ENCODE measurements at regions not wholly inside any gene's neighbourhood (a gene's known extent, or its start where the extent isn't known, plus 50 kb on each side); places are given as distances from the start of the nearest gene placed in this dataset.
"Not testable (repeated sequence)": the region's sequence is repeated elsewhere in the genome, so short reads cannot be mapped to it uniquely, and the experiment has no call there.

DNA sequence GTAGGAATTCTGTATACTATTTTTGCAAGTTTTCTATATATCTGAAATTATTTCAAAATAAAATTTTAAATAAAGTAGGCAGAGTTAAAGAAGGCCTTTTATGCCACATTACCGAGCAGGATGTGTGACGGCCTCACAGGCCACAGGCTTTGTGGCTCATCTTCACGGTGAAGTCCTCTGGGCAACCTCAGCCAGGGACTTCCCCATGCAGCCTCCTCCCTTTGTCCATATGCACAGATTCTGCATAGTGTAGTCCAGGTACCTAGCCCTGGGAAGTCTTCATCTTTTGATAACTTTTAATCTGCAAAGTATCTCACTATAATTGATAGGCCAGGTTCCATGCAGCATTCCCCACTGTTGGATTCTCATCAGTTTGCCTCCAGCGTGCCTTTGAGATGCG lies 62.8 kb downstream of the ARHGAP11B start:
- not testable (repeated sequence) for H3K27ac Mint-ChIP-seq; H3K36me3 Mint-ChIP-seq; H3K9me3 Mint-ChIP-seq; H3K27me3 Mint-ChIP-seq; DNase-seq (ENCODE audit: low spot score); ATAC-seq; H3K4me1 Mint-ChIP-seq (ENCODE audit: low read depth in 2 of 2); H3K4me3 Mint-ChIP-seq

DNA sequence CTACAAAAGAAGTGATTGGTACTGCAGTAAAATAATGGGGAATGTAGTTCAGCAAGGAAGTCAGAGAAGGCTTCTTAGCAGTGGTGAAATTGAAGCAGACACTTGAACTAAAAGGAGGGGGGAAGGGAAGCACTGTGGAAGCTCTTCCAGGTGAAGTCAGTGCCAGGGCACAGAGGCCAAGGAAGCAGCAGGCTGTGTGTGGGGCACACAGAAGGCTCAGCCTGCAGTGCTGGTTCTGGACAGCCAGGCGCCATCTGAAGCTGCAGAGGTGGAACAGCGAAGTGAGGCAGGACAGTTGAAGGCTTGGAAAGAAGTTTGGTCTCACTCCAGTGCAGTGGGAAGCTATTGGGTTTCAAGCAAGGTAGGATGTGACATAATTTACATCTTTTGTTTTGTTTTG lies 64.2 kb downstream of the ARHGAP11B start:
- H3K4me3 Mint-ChIP-seq: not testable (repeated sequence)

DNA sequence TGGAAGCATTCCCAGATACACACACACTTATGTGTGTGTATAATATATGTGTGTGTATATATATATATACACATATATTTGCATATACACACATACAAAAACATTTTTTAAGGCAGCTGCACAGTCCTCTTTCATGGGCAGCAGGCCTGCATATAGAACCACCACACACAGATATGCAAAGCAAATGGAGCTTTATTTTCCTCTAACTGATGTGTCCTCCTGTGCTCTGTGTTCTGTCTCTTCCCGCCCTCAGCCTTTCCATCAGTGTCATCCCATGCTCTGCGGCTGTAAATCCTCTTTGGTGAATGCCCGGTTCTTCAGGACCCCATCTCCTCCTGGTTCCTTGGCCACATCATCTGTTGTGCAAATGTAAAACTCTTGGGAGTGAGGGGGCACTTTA lies 69.9 kb downstream of the ARHGAP11B start:
- H3K4me3 Mint-ChIP-seq; ATAC-seq; H3K27me3 Mint-ChIP-seq; H3K4me1 Mint-ChIP-seq (ENCODE audit: low read depth in 2 of 2); DNase-seq (ENCODE audit: low spot score); H3K9me3 Mint-ChIP-seq; H3K36me3 Mint-ChIP-seq; H3K27ac Mint-ChIP-seq: not testable (repeated sequence)

More for the DNA sequence above, 64.2 kb downstream of the ARHGAP11B start:
- H3K27ac Mint-ChIP-seq; H3K4me1 Mint-ChIP-seq (ENCODE audit: low read depth in 2 of 2); H3K9me3 Mint-ChIP-seq; H3K36me3 Mint-ChIP-seq; DNase-seq (ENCODE audit: low spot score); H3K27me3 Mint-ChIP-seq: not testable (repeated sequence)
- peak in 1 of 2 donors; percentile 61 for ATAC-seq

DNA sequence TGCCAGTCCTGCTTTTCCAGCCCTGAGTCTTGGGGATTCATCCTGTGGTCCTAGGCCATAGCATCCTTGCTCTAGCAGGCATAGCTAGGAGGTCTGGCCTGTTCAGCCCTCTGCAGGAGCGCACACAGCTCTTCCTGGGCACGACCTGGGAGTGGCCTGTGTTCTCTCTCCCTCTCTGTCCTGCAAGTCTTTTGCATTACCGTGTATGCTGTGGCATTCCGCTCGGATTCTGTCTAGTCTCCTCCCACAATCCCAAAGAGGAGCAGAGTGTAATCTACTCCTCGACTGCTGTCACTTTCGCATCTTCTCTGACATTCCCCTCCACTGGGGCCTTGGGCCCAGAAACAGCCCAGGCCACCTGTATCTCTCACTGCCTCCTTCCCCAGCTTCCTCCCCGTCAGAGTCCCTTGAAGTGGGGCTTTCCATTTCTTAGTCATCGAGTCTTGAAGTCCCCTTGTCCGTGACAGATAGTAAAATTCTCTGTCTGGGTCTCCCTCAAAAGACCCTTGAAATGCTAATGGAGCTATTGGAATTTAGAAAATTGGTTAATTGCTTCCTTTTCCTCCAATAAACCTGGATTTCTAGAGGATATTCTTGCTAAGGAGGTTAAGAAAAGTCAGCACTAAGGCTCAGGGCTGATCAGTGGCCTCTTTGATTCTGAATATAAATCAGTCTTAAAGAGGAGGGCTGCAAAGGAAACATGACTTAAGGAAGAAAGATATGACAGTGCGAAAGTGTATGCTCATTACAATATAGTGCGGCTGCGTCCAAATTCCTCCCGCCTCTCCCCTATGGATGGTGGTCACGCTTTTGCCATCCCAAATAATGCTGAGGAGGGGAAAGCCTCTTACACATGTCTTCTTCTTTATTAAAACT lies 70.7 kb downstream of the ARHGAP11B start:
- ATAC-seq: peak in 1 of 2 donors; percentile 74
- Mint-ChIP-seq H3K27ac (peak overlapping the region in 1 of 2 donors; percentile 82), H3K4me3 (peak overlapping the region; percentile 80)
- not testable (repeated sequence) for DNase-seq (ENCODE audit: low spot score); H3K36me3 Mint-ChIP-seq; H3K9me3 Mint-ChIP-seq; H3K27me3 Mint-ChIP-seq; H3K4me1 Mint-ChIP-seq (ENCODE audit: low read depth in 2 of 2)

DNA sequence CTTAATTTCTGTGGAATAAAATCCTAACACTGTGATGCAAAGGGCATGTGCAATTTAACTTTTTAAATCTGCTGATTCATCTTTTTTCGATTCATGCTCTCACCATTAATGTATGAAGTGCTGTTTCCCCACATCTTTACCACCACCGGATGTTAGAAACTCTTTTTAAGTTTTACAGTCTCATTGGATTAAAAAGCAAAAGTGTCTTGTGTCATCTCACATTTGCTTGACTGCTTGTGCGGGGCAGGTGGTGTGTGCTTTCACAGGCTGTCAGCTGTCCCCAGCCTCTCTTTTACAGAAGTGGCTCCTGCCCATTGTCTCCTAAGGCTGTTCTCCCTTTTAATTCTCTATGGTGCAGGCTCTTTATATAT lies 71.4 kb downstream of the ARHGAP11B start:
- H3K27ac Mint-ChIP-seq; DNase-seq (ENCODE audit: low spot score): not testable (repeated sequence)

GRCh38 chr15:30700006-30700597 lies 74.2 kb downstream of the ARHGAP11B start:
- not testable (repeated sequence) for H3K27me3 Mint-ChIP-seq; H3K9me3 Mint-ChIP-seq; H3K36me3 Mint-ChIP-seq; DNase-seq (ENCODE audit: low spot score); ATAC-seq; H3K4me1 Mint-ChIP-seq (ENCODE audit: low read depth in 2 of 2); H3K4me3 Mint-ChIP-seq; H3K27ac Mint-ChIP-seq

More for the DNA sequence above, 71.4 kb downstream of the ARHGAP11B start:
- H3K4me1 Mint-ChIP-seq (ENCODE audit: low read depth in 2 of 2); H3K36me3 Mint-ChIP-seq; H3K4me3 Mint-ChIP-seq; H3K27me3 Mint-ChIP-seq; H3K9me3 Mint-ChIP-seq: not testable (repeated sequence)
- peak in 1 of 2 donors; percentile 83 for ATAC-seq

GRCh38 chr15:30707976-30708685 lies 82.2 kb downstream of the ARHGAP11B start:
- H3K9me3 Mint-ChIP-seq; DNase-seq (ENCODE audit: low spot score); H3K27ac Mint-ChIP-seq; ATAC-seq; H3K4me1 Mint-ChIP-seq (ENCODE audit: low read depth in 2 of 2); H3K27me3 Mint-ChIP-seq; H3K36me3 Mint-ChIP-seq; H3K4me3 Mint-ChIP-seq: not testable (repeated sequence)

DNA sequence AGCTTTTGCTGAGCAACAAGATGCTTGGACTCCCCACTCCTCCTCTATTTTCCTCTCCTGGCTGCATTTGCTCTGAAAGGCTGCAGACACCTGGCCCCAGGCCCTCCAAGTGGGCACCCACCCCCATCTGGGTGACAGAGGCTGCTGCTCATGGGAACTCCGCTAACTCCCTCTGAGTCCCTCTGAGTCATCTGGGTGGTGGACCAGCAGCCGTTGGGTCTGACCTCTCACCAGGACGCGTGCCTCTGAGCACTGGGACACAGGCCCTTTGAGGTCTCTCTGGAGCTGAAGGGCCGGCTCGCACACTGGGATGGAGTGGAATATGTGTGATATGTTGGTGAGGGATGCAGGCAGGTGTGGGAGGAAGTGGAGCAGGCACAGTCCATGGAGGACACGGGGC lies 82.9 kb downstream of the ARHGAP11B start:
- not testable (repeated sequence) for H3K27ac Mint-ChIP-seq; DNase-seq (ENCODE audit: low spot score); H3K4me3 Mint-ChIP-seq; H3K36me3 Mint-ChIP-seq; H3K9me3 Mint-ChIP-seq; H3K27me3 Mint-ChIP-seq; H3K4me1 Mint-ChIP-seq (ENCODE audit: low read depth in 2 of 2)
- ATAC-seq: peak; percentile 21 to 30

DNA sequence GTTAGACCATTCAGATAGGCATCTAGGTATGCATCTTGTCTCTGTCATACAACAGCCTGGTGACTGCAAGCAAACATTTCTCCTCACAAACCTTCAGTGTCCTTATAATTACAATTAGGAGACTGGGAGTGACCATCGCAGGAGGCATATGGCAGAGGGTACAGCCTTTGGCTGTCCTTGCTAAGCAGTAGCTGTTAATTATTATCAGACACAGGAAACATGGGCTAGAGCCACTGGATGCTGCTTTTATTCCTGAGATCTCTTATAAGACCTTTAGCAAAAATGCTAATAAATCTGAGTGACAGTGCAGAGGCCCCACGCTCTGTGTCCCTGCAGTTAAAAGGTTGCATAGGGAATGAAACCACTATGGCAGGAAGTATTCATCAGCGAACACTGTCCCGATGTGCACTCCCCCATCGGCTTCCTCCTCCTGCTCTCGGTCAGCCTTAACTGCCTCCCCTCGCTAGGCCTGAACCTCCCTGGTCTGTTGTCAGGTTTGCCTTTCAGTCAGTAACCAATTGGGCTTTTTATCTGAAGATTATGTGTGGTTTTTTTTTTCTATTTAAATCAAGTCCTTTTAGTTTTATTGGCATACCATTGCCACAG lies 92.2 kb downstream of the ARHGAP11B start:
- not testable (repeated sequence) for H3K4me1 Mint-ChIP-seq (ENCODE audit: low read depth in 2 of 2); H3K4me3 Mint-ChIP-seq; H3K36me3 Mint-ChIP-seq; H3K27ac Mint-ChIP-seq; DNase-seq (ENCODE audit: low spot score); ATAC-seq; H3K27me3 Mint-ChIP-seq; H3K9me3 Mint-ChIP-seq

- not testable (repeated sequence) for H3K4me3 Mint-ChIP-seq; H3K27ac Mint-ChIP-seq; H3K9me3 Mint-ChIP-seq; H3K4me1 Mint-ChIP-seq (ENCODE audit: low read depth in 2 of 2); H3K27me3 Mint-ChIP-seq; ATAC-seq; H3K36me3 Mint-ChIP-seq; DNase-seq (ENCODE audit: low spot score)
These were observed 93.4 kb downstream of the ARHGAP11B start for GRCh38 chr15:30719363-30719762.

DNA sequence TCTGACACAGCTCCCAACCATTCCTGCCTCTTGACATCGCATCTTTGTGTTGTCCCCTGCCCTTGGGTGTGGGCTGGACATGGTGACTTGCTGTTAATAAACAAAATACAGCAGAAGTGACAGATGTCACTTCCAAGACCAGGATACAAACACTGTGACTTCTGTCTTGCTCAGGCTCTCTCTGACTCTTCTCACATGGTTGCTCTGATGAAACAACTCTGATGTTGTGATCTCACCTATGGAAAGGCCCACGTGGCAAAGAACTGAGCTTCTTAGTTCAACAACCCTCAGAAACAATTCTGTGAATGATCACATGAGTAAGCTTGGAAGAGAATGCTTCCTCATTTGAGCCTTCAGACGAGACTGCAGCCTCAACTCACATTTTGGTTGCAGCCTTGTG lies 94.9 kb downstream of the ARHGAP11B start:
- DNase-seq (ENCODE audit: low spot score); H3K36me3 Mint-ChIP-seq; H3K27ac Mint-ChIP-seq; H3K4me3 Mint-ChIP-seq; ATAC-seq; H3K4me1 Mint-ChIP-seq (ENCODE audit: low read depth in 2 of 2); H3K27me3 Mint-ChIP-seq; H3K9me3 Mint-ChIP-seq: not testable (repeated sequence)

DNA sequence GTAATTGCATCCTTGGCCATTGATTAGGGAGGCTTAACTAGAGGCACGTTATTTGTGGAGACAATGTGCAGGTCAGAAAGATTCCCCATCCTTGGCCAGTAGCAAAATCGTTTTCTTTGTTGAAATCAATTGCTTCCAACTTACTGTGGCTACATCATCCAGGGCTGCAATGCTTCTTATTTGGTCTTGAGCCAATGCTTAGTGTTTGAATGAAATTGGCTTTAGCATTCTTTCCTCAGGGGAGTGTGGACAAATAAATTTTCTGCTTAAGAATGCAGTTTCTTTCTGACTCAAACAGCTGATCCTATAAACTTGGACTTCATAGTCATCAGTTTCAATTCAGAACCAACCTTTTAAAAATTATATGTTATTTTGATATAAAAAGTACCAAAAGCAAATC lies 95.6 kb downstream of the ARHGAP11B start:
- H3K27me3 Mint-ChIP-seq; ATAC-seq; H3K4me3 Mint-ChIP-seq; H3K36me3 Mint-ChIP-seq; H3K4me1 Mint-ChIP-seq (ENCODE audit: low read depth in 2 of 2); H3K27ac Mint-ChIP-seq; H3K9me3 Mint-ChIP-seq; DNase-seq (ENCODE audit: low spot score): not testable (repeated sequence)

DNA sequence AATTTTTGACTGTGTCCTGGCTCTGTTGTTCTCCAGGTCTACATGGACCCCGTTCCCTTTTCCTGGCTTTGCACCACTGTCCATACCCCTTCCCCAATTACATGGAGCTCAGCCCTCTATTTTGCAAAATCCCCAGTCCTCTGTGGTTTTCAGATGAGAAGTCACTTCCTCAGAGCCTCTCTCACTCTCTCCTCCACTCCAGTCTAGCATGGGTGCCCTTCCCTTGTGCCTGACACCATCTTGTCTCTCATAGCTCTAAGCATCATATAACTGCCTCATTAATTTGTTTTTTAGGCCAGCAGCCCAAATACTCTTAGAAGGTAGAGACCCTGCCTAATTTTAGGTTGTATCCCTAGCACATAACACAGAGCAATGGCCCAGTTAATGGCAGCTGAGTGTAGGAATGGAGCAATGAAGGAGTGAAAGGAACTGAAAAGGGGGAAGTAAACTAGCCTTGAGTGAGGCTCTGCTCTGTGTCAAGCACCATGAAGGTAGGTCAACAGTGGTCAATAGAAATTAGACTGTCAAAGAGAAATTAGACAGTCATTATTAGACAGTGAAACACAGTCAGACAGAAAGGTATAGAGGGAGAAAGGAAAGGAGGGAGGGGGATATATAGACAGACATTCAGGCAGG lies 97.7 kb downstream of the ARHGAP11B start:
- H3K27ac Mint-ChIP-seq; H3K4me3 Mint-ChIP-seq; H3K4me1 Mint-ChIP-seq (ENCODE audit: low read depth in 2 of 2); ATAC-seq; H3K36me3 Mint-ChIP-seq; H3K9me3 Mint-ChIP-seq; DNase-seq (ENCODE audit: low spot score); H3K27me3 Mint-ChIP-seq: not testable (repeated sequence)
